ENCODE measurements at regions not wholly inside any gene's neighbourhood (a gene's known extent, or its start where the extent isn't known, plus 50 kb on each side); places are given as distances from the start of the nearest gene placed in this dataset.

- TF ChIP-seq CTCF (IDR thresholded peaks at IDR 0.05; ENCODE audit: borderline replicate concordance, insufficient read depth, low read depth, low read length), result no peak
- H3K4me3 ChIP-seq (ENCODE audit: low read depth, low read length), result no peak overlapping the region
Measured at GRCh38 chr4:125704726-125705125, 390.0 kb downstream of the FAT4 start.

- TF ChIP-seq CTCF (IDR thresholded peaks at IDR 0.05; ENCODE audit: borderline replicate concordance, insufficient read depth, low read depth, low read length), result no peak
- no peak overlapping the region for H3K4me3 ChIP-seq (ENCODE audit: low read depth, low read length)
Measured at GRCh38 chr4:125705681-125706080, 390.9 kb downstream of the FAT4 start.

GRCh38 chr4:125707397-125707796 is 392.6 kb downstream of the FAT4 start:
- no peak overlapping the region for H3K4me3 ChIP-seq (ENCODE audit: low read depth, low read length)
- no peak for TF ChIP-seq CTCF (IDR thresholded peaks at IDR 0.05; ENCODE audit: borderline replicate concordance, insufficient read depth, low read depth, low read length)

- TF ChIP-seq CTCF (IDR thresholded peaks at IDR 0.05; ENCODE audit: borderline replicate concordance, insufficient read depth, low read depth, low read length), result no peak
- H3K4me3 ChIP-seq (ENCODE audit: low read depth, low read length), result no peak overlapping the region
Measured at GRCh38 chr4:125710766-125711165, 396.0 kb downstream of the FAT4 start.

- no peak overlapping the region for H3K4me3 ChIP-seq (ENCODE audit: low read depth, low read length)
- TF ChIP-seq CTCF (IDR thresholded peaks at IDR 0.05; ENCODE audit: borderline replicate concordance, insufficient read depth, low read depth, low read length), result no peak
Measured at GRCh38 chr4:125714049-125714448, 399.3 kb downstream of the FAT4 start.

- no peak overlapping the region for H3K4me3 ChIP-seq (ENCODE audit: low read depth, low read length)
- TF ChIP-seq CTCF (IDR thresholded peaks at IDR 0.05; ENCODE audit: borderline replicate concordance, insufficient read depth, low read depth, low read length), result no peak
Measured at GRCh38 chr4:125714845-125715244, 400.1 kb downstream of the FAT4 start.

- H3K4me3 ChIP-seq (ENCODE audit: low read depth, low read length), result no peak overlapping the region
- no peak for TF ChIP-seq CTCF (IDR thresholded peaks at IDR 0.05; ENCODE audit: borderline replicate concordance, insufficient read depth, low read depth, low read length)
Measured at GRCh38 chr4:125719987-125720386, 405.2 kb downstream of the FAT4 start.

Data from GM12875 (cell line).